Dendritic cell treated with granulocyte-macrophage colony-stimulating factor and Interleukin-4, amounts not matched to agents 40 ng/mL and 50 ng/mL, for 4 days (primary cell): ENCODE measurements at regions not wholly inside any gene's neighbourhood (a gene's known extent, or its start where the extent isn't known, plus 50 kb on each side); places are given as distances from the start of the nearest gene placed in this dataset.

Experiments used
- H3K27ac Mint-ChIP-seq: one replicate; pipeline ENCODE4 v1.8.0; 2022; ENCODE audit warnings: mild to moderate bottlenecking, mixed read lengths
- H3K27me3 Mint-ChIP-seq: one replicate; pipeline ENCODE4 v1.8.0; 2022; ENCODE audit warnings: mild to moderate bottlenecking, mixed read lengths
- H3K36me3 Mint-ChIP-seq: one replicate; pipeline ENCODE4 v1.8.0; 2022; ENCODE audit warnings: low read depth, mixed read lengths
- H3K4me1 Mint-ChIP-seq: one replicate; pipeline ENCODE4 v1.8.0; 2022; ENCODE audit warnings: low read depth, mixed read lengths
- H3K4me3 Mint-ChIP-seq: one replicate; pipeline ENCODE4 v1.8.0; 2022; ENCODE audit warnings: mild to moderate bottlenecking, moderate library complexity, mixed read lengths
- H3K9me3 Mint-ChIP-seq: one replicate; pipeline ENCODE4 v1.8.0; 2022; ENCODE audit warnings: mixed read lengths
- intact Hi-C: fragments of 100-400 bp; cut with micrococcal nuclease; formaldehyde crosslinking; loops from one replicate; pipeline ENCODE4 v1.15.0; 2022

GRCh38 chr4:179116011-179116410 is 1673.8 kb upstream of the AGA start:
- Mint-ChIP-seq H3K36me3 (no peaks in the 10 kb centered on the region), H3K9me3 (peaks cover 20% of the 10 kb centered on the region), H3K27ac (no peak overlapping the region), H3K27me3 (no peaks in the 10 kb centered on the region), H3K4me1 (no peaks in the 10 kb centered on the region), H3K4me3 (no peak overlapping the region)
- intact Hi-C loops = no loop called here

DNA sequence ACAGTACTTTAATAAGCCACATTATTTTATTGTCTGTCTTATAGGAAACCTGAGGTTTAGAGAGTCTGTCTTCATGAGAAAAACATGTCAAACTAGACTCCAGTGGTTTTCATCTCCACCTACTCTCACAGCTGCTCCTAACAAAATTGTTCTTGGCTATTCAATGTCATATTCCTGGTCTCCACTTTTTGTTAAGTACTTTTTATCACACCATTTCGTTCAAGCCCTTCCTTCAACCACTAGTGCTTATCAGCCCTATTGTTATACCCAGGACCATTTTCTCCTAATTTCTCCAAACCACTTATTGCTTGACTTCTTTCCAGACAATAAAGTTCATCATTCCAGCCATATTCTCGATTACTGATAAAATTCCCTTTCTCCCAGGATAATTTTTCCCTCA is 1674.3 kb upstream of the AGA start:
- intact Hi-C loops = no loop called here
- H3K36me3 Mint-ChIP-seq = no peaks in the 10 kb centered on the region
- H3K27me3 Mint-ChIP-seq = no peaks in the 10 kb centered on the region
- H3K4me3 Mint-ChIP-seq = no peak overlapping the region
- H3K9me3 Mint-ChIP-seq = peaks cover 18% of the 10 kb centered on the region
- no peak overlapping the region for H3K27ac Mint-ChIP-seq
- H3K4me1 Mint-ChIP-seq = no peaks in the 10 kb centered on the region

DNA sequence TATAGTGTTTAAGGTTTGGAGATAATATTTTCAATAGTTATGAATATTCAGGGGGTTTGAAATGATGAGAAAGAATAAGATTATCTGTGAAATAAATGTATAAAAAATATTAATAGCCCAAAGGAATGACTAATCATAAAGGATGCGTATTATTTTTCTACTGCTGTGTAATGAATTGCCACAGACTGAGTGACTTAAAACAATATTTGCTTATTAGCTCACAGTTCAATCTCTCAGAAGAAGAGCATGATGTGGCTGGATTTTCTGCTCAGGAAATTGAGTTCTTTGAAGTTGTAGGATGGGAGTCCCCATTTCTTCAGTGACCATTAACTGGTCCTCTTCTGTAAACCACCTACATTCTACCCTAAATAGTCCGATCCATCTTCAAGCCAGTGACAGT is 1680.8 kb upstream of the AGA start:
- no peak overlapping the region for H3K4me3 Mint-ChIP-seq
- H3K4me1 Mint-ChIP-seq = no peaks in the 10 kb centered on the region
- no peaks in the 10 kb centered on the region for H3K36me3 Mint-ChIP-seq
- H3K27me3 Mint-ChIP-seq = no peaks in the 10 kb centered on the region
- H3K27ac Mint-ChIP-seq = no peak overlapping the region
- intact Hi-C loops = no loop called here
- H3K9me3 Mint-ChIP-seq = peaks cover 44% of the 10 kb centered on the region

GRCh38 chr4:179124419-179124818 is 1682.2 kb upstream of the AGA start:
- H3K4me3 Mint-ChIP-seq = no peak overlapping the region
- intact Hi-C loops = no loop called here
- H3K4me1 Mint-ChIP-seq = no peaks in the 10 kb centered on the region
- no peaks in the 10 kb centered on the region for H3K27me3 Mint-ChIP-seq
- H3K27ac Mint-ChIP-seq = no peak overlapping the region
- H3K36me3 Mint-ChIP-seq = no peaks in the 10 kb centered on the region
- H3K9me3 Mint-ChIP-seq = peaks cover 49% of the 10 kb centered on the region

- no peaks in the 10 kb centered on the region for H3K4me1 Mint-ChIP-seq
- intact Hi-C loops = no loop called here
- H3K36me3 Mint-ChIP-seq = no peaks in the 10 kb centered on the region
- H3K9me3 Mint-ChIP-seq = peaks cover 49% of the 10 kb centered on the region
- H3K27ac Mint-ChIP-seq = no peak overlapping the region
- no peak overlapping the region for H3K4me3 Mint-ChIP-seq
- no peaks in the 10 kb centered on the region for H3K27me3 Mint-ChIP-seq
Observed at GRCh38 chr4:179124957-179125356, 1682.7 kb upstream of the AGA start.

DNA sequence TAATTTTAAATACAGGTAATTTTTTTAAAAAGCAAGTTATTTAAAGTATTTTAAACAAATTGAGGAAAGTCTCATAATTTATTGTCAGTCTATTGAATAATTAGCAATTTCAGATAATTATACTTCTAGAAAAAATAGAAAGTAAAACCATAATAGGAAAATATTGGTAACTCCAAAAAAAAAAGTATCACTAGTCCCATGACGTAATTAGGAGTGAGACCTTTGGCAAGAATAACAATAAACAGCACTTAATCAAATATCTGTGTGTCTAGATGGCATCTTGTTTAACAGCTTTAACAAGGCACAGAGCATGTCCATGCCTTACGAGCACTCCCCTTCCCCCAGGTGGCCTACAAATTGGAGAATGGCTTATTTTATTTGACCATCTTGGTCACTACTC is 1683.6 kb upstream of the AGA start:
- H3K36me3 Mint-ChIP-seq = no peaks in the 10 kb centered on the region
- peaks cover 43% of the 10 kb centered on the region for H3K9me3 Mint-ChIP-seq
- no peaks in the 10 kb centered on the region for H3K27me3 Mint-ChIP-seq
- no peaks in the 10 kb centered on the region for H3K4me1 Mint-ChIP-seq
- H3K27ac Mint-ChIP-seq = no peak overlapping the region
- H3K4me3 Mint-ChIP-seq = no peak overlapping the region
- intact Hi-C loops = no loop called here

- H3K36me3 Mint-ChIP-seq = no peaks in the 10 kb centered on the region
- H3K27me3 Mint-ChIP-seq = no peaks in the 10 kb centered on the region
- intact Hi-C loops = no loop called here
- H3K4me1 Mint-ChIP-seq = no peaks in the 10 kb centered on the region
- H3K27ac Mint-ChIP-seq = no peak overlapping the region
- peaks cover 33% of the 10 kb centered on the region for H3K9me3 Mint-ChIP-seq
- H3K4me3 Mint-ChIP-seq = no peak overlapping the region
Observed at GRCh38 chr4:179128299-179128698, 1686.1 kb upstream of the AGA start.

DNA sequence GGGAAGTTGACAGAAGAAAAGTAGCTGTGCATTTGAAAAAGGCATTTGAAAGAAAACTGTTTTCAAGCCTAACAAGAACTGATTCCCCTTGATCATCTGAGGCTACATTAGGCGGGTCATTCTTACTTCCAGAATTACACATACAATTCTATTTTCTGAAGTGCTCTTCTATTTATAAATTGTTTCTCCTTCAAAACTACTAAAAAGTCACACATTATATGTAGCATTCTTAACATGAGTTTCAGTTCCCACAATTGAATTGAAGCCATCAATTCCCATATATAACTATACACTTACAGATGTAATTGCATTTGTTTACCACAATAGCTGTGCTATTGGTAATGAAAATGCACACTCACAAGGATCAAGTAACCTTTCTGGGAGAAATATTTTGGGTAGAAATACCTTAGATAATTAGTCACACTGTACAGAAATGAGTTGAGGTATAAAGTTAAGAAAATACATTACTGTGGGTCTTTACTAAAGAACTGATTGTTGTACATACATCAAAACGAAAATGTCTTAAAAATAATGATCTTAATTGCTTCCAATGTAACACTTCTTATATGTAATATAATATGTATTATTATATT is 1688.0 kb upstream of the AGA start:
- H3K27me3 Mint-ChIP-seq = no peaks in the 10 kb centered on the region
- H3K4me3 Mint-ChIP-seq = no peak overlapping the region
- no peaks in the 10 kb centered on the region for H3K4me1 Mint-ChIP-seq
- peaks cover 14% of the 10 kb centered on the region for H3K9me3 Mint-ChIP-seq
- H3K36me3 Mint-ChIP-seq = no peaks in the 10 kb centered on the region
- no peak overlapping the region for H3K27ac Mint-ChIP-seq
- intact Hi-C loops = no loop called here

DNA sequence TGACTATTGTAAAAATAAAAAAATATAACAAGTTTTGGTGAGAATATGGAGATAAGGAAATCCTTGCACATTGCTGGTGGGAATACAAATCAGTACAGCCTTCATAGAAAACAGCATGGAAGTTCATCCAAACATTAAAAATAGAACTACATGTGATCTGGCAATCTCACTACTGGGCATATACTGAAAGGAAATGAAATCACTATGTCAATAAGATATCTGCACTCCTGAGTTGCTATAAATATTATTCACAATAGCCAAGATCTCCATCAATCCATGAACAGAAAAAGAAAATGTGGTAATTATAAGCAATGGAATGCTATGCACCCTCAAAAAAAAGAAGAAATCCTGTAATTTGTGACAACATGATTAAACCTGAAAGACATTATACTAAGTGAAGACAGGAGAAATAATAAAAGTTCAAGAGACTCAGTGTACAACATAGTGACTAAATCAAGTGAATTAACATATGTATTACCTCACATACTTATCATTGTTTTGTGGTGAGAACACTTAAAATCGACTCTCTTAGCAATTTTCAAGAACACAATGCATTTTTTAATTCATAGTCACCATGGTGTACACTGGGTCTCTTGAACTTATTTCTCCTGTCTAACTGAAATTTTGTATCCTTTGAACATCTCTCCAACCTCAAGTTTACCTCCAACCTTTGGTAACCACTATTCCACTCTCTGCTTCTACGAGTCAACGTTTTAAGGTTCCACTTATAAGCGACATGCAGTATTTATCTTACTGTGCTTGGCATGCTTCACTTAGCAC is 1703.7 kb upstream of the AGA start:
- Mint-ChIP-seq H3K4me1 (no peaks in the 10 kb centered on the region), H3K36me3 (no peaks in the 10 kb centered on the region), H3K4me3 (no peak overlapping the region), H3K9me3 (no peaks in the 10 kb centered on the region), H3K27me3 (no peaks in the 10 kb centered on the region), H3K27ac (no peak overlapping the region)
- intact Hi-C loops = no loop called here

GRCh38 chr4:179151770-179152169 is 1709.5 kb upstream of the AGA start:
- Mint-ChIP-seq H3K27me3 (no peaks in the 10 kb centered on the region), H3K27ac (no peak overlapping the region), H3K9me3 (peaks cover 22% of the 10 kb centered on the region), H3K36me3 (no peaks in the 10 kb centered on the region), H3K4me1 (no peaks in the 10 kb centered on the region), H3K4me3 (no peak overlapping the region)
- intact Hi-C loops = no loop called here

- no peak overlapping the region for H3K27ac Mint-ChIP-seq
- intact Hi-C loops = no loop called here
- H3K4me1 Mint-ChIP-seq = no peaks in the 10 kb centered on the region
- no peaks in the 10 kb centered on the region for H3K27me3 Mint-ChIP-seq
- no peaks in the 10 kb centered on the region for H3K36me3 Mint-ChIP-seq
- no peak overlapping the region for H3K4me3 Mint-ChIP-seq
- peaks cover 41% of the 10 kb centered on the region for H3K9me3 Mint-ChIP-seq
Observed at GRCh38 chr4:179163147-179163546, 1720.9 kb upstream of the AGA start.

- Mint-ChIP-seq H3K9me3 (peaks cover 54% of the 10 kb centered on the region), H3K36me3 (no peaks in the 10 kb centered on the region), H3K27ac (no peak overlapping the region), H3K4me1 (no peaks in the 10 kb centered on the region), H3K27me3 (no peaks in the 10 kb centered on the region), H3K4me3 (no peak overlapping the region)
- intact Hi-C loops = no loop called here
Observed at GRCh38 chr4:179164267-179164999, 1722.2 kb upstream of the AGA start.

DNA sequence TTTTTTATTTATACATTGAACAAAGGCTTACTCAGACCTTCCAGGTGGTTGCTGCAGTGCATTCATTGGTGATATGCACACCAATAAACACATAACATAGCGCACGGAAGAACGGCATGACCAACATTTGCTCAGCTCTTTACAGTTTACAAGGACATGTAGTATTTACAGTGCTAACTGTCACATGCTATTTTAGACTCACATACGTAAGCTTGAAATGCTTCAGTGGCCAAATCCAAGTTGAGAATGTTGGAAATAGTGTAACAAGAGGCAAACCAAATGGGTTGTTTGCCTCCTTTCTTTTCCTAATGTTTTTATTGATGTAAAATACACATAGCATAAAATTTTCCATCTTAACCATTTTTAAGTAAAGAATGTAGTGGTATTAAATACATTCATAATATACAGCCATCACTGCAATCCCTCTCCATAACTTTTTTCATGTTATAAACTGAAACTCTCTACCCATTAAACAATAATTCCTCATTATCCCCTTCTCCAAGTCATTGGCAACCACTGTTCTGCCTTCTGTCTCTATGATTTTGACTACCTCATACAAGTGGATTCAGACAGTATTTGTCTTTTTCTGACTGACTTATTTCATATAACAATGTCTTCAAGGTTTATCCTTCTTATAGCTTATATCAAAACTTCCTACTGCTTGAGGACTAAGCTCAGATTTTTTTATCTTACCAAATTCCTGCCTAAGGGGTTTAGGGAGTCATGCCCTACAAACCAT is 1722.9 kb upstream of the AGA start:
- intact Hi-C loops = no loop called here
- no peaks in the 10 kb centered on the region for H3K27me3 Mint-ChIP-seq
- peaks cover 61% of the 10 kb centered on the region for H3K9me3 Mint-ChIP-seq
- no peak overlapping the region for H3K4me3 Mint-ChIP-seq
- H3K36me3 Mint-ChIP-seq = no peaks in the 10 kb centered on the region
- H3K27ac Mint-ChIP-seq = no peak overlapping the region
- no peaks in the 10 kb centered on the region for H3K4me1 Mint-ChIP-seq

DNA sequence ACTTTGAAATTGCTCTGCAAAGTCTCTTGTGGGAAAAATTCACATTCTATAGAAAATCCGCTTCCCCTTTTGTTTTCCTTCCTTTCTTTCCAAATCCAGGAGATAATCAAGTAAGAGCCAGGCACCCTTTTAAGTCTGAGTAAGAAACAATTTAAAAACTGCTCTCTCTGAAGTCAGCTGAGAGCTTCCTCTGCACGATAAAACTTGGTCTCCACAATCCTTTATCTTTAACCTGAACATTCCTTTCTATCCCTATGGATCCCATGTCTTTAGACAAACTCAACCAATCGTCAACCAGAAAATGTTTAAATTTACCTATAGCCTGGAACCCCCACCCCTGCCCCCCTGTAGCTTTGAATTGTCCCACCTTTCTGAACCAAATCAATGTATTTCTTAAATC is 1723.6 kb upstream of the AGA start:
- Mint-ChIP-seq H3K27ac (no peak overlapping the region), H3K36me3 (no peaks in the 10 kb centered on the region), H3K27me3 (no peaks in the 10 kb centered on the region), H3K9me3 (peaks cover 62% of the 10 kb centered on the region), H3K4me3 (no peak overlapping the region), H3K4me1 (no peaks in the 10 kb centered on the region)
- intact Hi-C loops = no loop called here
